NCI-H82 (cell line): ENCODE measurements at regions not wholly inside any gene's neighbourhood (a gene's known extent, or its start where the extent isn't known, plus 50 kb on each side); places are given as distances from the start of the nearest gene placed in this dataset.
A peak's percentile ranks its signal among the peaks of the same experiment; 100 is the strongest.

Experiments used
- DNase-seq: peaks from one replicate; lab custom pipeline; 2025; lab: John Stamatoyannopoulos, UW

GRCh38 chr13:106433066-106433465 is 102.4 kb downstream of the EFNB2 start:
- no peak for DNase-seq

- DNase-seq, result no peak
These were observed 102.8 kb downstream of the EFNB2 start for GRCh38 chr13:106432636-106433035.

DNA sequence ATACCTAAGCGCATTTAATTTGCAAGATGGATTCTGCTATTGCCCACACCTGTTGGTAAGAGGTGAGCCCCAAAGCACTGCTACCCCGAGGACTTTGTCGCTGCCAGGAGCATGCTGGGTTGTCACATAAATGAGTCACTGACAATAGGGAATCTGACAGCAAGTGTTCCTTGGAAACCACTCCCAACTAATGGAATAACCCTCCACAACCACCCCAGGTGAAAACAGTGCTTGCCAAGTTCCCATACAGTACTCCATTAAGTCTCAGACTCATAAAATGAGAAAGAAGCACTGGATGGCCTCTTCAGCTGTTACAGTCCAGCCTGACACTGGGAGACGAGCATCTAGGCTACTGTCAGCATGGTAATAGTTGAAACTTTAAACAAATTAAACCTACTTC is 108.6 kb downstream of the EFNB2 start:
- DNase-seq, result no peak

DNA sequence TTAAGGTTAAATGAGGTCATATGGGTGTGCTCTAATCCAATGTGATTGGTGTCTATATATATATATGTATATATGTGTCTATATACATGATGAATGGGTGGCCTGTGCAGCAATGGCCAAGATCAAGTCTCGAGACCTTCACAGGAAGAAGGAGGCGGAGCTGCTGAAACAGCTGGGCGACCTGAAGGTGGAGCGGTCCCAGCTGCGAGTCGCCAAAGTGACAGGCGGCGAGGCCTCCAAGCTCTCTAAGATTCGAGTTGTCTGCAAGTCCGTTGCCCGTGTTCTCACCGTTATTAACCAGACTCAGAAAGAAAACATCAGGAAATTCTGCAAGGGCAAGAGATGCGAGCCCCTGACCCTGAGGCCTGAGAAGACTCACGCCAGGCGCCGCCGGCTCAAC is 109.8 kb downstream of the EFNB2 start:
- no peak for DNase-seq

DNA sequence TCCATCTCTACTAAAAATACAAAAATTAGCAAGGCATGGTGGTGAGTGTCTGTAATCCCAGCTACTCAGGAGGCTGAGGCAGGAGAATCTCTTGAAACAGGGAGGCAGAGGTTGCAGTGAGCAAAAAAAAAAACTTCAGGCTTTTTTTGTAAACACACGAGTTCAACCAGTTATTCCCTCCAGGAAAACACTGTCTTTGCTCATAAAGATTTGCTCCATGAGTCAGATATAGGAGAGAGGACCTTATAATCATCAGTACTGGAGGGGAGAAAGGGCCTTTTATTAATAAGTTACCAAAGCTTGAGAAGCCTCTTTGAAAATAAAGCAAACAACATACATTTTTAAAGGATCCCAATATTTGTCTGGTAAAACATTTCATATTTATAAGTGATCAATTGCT is 110.7 kb downstream of the EFNB2 start:
- no peak for DNase-seq

GRCh38 chr13:106423530-106423929 is 111.9 kb downstream of the EFNB2 start:
- no peak for DNase-seq

GRCh38 chr13:106418556-106418955 is 116.9 kb downstream of the EFNB2 start:
- peak; percentile 18 for DNase-seq

DNA sequence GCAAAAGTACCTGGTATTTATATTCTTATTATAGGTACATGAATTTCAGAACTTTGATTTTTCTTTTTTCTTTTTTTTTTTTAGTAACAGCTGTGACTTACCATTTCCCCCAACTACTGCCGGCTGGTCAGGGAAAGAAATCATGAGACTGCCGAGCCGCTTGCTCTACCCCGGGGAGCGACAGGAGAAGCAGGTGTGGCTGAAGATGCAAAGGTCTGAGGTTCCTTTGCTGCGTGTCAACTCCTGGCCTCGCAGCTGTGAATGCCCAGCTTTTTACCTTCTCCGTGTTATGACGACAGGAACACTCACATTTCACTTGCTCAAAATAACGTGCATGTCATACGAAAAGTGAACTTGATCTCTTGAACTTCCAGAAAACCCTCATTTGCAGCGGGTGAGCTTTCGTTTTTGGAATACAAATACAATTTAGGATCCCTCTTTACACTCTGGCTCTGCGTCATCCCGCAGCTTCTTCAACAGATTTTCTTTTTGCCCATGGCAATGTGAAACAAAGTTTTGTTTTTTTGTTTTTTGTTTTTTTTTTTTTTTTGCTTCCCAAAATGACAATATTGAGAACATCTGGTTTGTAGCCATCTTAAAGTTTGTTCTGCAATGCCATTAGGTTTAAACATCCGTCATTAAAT is 117.9 kb downstream of the EFNB2 start:
- no peak for DNase-seq

- no peak for DNase-seq
These were observed 118.8 kb downstream of the EFNB2 start for GRCh38 chr13:106416645-106417044.

- no peak for DNase-seq
These were observed 119.5 kb downstream of the EFNB2 start for GRCh38 chr13:106415971-106416370.

- DNase-seq, result no peak
These were observed 120.0 kb downstream of the EFNB2 start for GRCh38 chr13:106415442-106415841.

- DNase-seq, result no peak
These were observed 128.1 kb downstream of the EFNB2 start for GRCh38 chr13:106407338-106407737.

DNA sequence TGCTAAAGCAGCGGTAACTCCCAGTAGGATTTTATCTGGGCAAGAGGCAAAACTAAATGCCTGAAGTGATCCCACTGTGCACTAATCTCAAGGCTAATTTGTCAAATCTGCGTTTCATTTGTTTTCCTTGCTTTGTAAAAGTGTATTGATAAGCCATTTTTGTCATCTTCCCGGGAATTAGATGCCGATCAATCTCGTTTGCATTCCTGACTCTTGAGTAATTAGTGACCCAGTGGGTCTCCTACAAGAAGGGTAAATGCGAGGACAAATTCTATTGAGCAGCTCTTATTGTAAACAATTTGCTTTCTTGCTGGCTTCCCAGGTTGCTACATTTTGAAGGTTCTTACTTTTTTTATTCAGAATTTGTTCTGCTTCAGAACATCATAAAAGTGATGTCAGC is 129.7 kb downstream of the EFNB2 start:
- DNase-seq, result no peak

DNA sequence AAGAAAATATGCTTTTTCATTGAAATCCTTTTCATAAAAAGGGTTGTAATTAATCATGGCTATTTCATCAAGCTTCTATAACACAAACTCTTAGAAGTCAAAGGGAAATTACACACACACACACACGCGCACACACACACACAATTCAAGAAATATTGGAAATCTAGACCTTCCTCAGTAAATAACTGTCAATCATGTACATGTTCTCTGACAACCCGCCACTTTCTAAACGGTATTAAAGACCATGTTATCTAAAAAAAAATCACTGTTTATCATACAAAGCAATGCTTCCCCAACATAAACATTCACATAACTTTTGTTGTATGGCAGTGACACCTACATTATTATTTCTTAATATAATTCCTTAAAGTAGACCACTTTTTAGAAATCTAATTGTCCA is 132.2 kb downstream of the EFNB2 start:
- no peak for DNase-seq

GRCh38 chr13:106402866-106403265 is 132.6 kb downstream of the EFNB2 start:
- no peak for DNase-seq

GRCh38 chr13:106401081-106401480 is 134.4 kb downstream of the EFNB2 start:
- no peak for DNase-seq

GRCh38 chr13:106400289-106400688 is 135.2 kb downstream of the EFNB2 start:
- no peak for DNase-seq

DNA sequence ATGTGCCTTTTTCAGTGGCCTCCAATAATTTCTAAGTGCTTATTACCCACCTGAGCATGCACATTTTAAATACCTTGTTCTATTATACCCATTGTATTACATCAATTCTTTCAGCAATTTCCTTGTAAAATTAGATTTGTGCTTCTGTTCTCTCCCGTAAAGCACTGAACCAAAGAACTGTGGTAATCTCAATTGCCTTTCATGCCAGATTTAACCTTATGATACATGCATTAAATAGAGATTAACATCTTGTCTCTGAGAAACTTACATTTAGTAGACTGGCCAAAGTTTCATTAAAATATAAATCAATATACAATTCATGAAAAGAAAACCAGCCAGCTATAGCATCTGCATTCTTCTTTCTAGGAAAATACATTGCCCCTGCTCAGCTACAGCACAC is 137.2 kb downstream of the EFNB2 start:
- no peak for DNase-seq

DNA sequence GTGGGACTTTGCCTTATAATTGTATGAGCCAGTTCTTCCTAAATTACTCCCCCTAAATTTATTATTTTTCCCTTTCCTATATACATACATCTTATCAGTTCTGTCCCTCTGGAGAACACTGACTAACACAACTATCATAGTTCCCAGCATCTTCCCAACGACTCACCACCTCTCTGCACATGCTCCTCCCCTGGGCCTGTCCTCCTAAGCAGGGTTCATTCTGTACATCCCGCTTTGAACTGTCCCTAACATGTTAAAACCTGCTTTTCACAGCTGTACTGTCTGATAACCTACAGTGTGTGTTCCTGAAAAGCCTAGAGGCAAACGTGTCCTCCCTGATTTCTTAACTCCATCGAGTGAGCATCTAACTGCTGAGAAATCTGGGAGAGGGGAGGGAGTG is 141.7 kb downstream of the EFNB2 start:
- DNase-seq, result no peak

DNA sequence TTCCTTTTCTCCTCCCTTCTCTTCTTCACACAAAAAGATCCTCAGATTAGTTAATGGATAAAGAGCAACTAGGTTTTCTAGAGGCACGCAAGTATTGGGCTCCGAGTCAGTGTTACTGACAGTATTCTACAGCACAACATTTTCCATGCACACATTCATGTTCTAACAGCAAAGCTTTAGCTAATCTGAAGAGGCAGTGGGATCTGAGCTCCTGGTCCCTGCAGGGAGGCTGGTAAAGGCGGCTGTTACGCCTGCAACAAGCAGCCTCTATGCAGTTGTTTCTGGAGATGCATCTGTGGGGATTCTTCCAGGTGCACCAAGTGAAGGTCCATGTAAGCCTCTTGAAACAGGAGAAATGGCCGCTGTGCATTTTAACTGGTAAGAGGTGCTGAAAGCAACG is 143.8 kb downstream of the EFNB2 start:
- no peak for DNase-seq

GRCh38 chr13:106391271-106391670 is 144.2 kb downstream of the EFNB2 start:
- no peak for DNase-seq

GRCh38 chr13:106390367-106390766 is 145.1 kb downstream of the EFNB2 start:
- DNase-seq, result no peak

- DNase-seq, result no peak
These were observed 149.8 kb downstream of the EFNB2 start for GRCh38 chr13:106385654-106386053.

DNA sequence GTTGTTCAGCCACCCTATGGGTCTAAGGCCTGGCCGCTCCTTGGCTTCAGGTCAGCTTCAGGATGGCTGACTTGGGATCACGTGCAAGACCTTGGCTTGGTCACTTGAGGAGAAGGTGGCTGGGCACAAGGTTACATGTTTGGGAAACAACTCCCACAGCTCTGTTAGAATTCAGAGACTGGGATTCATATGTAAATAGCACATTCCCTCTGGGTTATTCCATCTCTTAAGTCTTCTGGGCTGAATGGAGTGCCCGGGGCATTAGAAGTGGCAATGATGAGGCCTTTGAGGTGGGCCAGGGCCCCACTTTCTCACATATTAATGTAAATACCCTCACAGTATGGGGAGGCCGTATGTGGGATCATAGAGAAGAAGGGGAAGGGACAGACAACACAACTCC is 150.9 kb downstream of the EFNB2 start:
- no peak for DNase-seq

DNA sequence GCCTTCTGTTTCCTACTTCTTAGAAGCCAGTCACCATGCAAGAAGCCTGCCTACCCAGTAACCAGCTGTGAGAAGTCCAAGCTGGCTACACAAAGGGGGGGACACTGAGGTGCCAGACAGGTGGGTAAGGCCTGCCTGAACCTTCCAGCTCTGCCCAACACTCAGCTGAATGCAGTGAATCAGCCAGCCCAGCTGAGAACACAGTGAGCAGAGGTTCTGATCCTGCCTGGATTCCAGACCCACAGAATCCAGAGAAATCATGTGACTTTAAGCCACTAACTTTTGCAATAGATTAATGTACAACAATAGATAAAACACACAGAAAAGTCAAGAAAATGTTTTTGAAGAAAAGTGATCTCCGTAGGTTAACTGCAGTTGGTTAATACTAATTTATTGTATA is 151.7 kb downstream of the EFNB2 start:
- DNase-seq, result no peak
